ENCODE measurements at regions not wholly inside any gene's neighbourhood (a gene's known extent, or its start where the extent isn't known, plus 50 kb on each side); places are given as distances from the start of the nearest gene placed in this dataset.
"Not testable (repeated sequence)": the region's sequence is repeated elsewhere in the genome, so short reads cannot be mapped to it uniquely, and the experiment has no call there.

GRCh38 chr2:147456779-147457178 lies 388.1 kb upstream of the ACVR2A start:
- no peak for FAIRE-seq

GRCh38 chr2:147451902-147452515 lies 392.8 kb upstream of the ACVR2A start:
- FAIRE-seq, result no peak

DNA sequence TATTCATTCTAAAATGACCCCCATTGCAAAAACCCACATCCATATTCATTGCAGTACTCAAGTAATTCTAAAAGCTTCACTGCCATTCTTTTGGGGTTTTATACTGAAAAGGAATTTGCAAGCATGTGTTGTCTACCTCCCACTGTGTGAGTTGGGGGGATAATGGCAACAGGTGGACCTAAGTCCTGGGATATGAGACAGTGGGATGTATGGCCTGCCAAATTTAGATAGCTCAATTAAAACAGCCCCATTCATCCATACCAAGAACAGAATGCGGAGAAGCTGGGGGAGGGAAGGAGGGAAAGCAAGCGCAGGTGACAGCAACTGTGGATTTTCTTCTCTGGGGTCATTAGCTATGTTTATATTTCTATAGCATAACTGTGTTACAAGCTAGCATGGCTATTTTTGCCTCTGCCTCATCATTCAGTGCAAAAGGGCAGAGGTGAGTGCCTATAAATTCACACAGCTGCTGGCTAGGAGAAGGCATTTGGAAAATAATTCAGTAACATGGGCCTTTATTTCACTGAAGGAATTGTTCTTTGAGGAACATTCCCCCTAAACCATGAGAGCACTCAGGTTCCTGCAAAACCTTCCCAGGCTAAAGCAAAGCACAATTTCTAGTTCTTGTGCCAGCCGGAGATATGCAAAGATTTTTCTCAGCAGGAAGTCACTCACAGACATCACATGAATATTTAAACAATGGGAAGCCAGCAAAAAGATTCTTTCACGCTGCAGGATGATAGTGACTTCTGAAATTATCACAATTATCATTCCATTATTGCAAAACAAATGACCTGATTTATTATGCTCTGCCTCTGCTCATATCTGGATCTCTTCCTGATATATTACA lies 393.9 kb upstream of the ACVR2A start:
- FAIRE-seq, result no peak

- no peak for FAIRE-seq
Observed at GRCh38 chr2:147449323-147449991, 395.4 kb upstream of the ACVR2A start.

DNA sequence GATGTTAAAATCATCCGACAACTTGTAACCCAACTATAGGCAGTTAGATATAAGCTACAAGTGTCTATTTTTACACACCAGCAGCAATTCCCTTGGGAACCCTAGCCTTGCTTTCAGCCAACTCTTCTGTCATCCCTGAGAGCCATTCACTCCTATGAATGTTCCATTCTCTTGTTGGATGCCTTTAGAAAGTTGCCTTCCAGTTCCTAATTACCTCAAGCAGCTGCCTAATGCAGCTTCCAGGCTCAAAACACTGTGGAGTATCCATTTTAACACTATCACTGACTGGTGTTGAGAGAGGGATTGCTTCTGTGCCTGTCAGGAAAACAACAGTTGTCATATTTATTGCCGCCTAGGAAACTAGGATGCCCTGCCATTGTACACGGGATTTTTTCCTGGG lies 402.0 kb upstream of the ACVR2A start:
- FAIRE-seq, result no peak

DNA sequence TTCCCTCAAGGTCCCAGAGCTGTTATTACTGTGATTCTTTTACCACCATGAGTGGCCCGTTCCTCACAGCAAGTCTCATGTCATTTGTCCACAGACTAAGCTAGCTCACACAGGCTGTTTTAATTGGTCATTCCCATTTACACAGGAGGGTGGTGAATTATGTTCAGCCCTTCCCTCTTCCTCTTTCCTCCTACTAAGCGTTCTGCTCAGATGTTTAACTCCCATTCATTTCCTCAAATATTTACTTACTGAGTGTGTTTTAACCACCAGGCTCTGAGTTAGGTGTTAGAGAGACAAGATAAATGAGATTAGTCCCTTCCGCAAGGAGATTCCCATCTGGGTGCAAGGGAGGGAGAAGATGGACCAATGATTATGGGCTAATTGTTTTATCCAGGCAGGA lies 403.6 kb upstream of the ACVR2A start:
- no peak for FAIRE-seq

DNA sequence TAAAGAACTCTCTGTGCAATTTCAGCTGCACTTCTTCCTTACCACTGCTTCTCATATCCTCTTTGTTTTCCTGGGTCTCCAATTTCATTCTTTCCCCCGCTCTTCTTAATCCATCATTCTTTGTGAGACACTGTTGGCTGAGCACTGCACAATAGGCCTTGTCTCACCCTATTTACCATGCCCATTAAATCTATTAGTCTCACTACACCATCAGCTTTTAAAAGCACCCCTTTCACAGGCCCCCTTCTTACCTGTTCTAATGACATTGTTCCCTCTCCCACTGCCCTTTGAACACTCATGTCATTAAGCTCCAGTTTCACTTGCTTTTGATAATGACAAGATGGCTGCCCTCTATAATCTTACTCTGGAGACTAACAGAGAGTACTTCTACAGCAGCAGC lies 404.1 kb upstream of the ACVR2A start:
- FAIRE-seq, result no peak

DNA sequence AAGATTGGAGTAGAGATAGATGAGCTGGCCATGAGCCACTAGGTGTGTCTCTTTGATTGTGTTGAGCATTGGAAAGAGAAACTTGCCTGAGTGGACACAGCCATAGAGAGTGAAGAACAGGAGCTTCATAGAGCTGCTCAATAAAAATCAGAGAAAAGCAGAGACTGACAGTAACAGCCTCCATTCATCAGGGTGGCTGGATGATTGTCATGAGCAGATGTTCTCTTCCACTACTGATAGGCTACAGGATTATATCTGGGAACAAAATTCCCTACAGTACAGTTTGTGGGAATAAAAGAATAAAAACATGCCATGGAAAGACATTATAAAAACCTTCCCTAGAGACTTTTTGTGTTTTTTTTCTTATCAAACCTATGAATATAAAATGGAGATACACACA lies 404.8 kb upstream of the ACVR2A start:
- no peak for FAIRE-seq

DNA sequence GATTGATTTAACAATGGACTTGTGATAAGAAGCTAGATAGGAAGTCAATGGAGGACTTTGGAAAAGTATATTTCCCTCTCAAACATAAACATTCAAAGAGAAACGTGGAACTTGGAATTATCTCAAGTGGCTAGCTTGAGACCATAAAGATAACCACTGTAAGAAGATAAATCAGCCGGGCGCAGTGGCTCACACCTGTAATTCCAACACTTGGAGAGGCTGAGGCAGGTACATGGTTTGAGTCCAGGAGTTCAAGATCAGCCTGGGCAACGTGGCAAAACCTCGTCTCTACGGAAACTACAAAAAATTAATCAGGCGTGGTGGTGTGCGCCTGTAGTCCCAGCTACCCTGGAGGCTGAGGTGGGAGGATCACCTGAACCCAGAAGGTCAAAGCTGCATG lies 405.9 kb upstream of the ACVR2A start:
- no peak for FAIRE-seq

- FAIRE-seq, result no peak
Observed at GRCh38 chr2:147433822-147434221, 411.0 kb upstream of the ACVR2A start.

GRCh38 chr2:147430408-147430807 lies 414.4 kb upstream of the ACVR2A start:
- no peak for FAIRE-seq

GRCh38 chr2:147428120-147428747 lies 416.6 kb upstream of the ACVR2A start:
- FAIRE-seq, result no peak

DNA sequence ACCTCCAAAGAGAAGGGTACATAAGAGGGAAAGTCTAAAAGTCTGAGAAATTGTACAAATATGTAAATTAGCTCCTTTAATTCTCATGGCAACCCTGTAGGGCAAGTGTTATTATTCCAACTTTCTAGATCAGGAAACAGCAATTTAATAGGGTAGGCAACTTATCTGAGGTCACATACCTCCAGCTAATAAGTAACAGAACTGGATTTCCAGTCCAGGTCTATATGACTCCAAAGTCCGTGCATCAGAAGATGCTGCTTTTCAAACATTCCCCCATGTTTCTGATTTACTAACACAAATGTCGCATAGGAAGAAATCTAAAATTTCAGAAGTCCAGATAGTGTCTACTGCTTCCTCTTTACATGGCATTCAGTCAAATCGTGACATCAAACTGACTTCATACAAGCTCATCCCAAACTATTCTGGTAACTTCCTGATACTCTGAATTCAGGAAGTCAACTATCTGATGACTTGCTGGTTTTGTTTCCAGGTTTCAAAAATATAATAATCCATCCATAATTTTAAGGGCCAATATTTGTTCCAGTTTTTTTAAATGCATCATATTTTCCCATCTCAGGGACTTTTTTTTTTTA lies 419.3 kb upstream of the ACVR2A start:
- no peak for FAIRE-seq

DNA sequence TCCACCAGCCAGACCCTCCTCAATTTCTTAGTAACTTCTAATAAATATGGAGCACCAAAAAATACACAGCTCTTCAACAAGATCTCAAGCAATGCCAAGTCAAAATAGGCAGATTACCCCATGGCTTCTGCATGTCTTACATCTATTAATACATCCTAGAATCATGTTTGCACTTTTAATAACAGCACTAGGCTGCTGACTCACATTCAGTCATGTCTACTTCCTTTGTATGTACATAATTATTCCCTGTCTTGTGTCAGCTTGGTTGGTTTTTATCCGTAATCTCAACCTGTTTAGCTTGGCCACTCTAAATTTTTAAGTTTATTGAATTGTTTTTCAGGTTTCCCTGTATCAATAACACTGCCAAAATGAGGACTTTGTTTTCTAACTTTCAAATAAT lies 420.1 kb upstream of the ACVR2A start:
- no peak for FAIRE-seq

- no peak for FAIRE-seq
Observed at GRCh38 chr2:147420947-147421675, 423.7 kb upstream of the ACVR2A start.

DNA sequence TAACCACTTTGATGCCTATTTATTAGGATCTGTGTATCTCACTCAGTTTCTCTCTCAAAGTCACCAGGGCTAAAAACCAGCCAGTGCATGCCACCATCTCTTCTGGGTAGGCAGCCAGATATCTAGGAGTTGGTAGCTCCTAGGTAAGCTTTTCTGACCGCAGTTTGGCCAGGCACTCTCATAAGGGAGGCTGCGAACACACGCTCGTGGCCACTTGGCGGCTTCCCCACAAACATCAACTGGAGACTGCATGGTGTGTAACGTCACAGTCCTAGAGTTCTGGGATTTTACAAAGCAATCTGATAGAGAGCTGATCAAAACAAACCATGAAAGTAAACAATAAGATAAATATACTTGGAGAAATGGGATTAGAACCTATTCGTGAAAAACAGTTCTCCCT lies 424.3 kb upstream of the ACVR2A start:
- FAIRE-seq, result no peak

DNA sequence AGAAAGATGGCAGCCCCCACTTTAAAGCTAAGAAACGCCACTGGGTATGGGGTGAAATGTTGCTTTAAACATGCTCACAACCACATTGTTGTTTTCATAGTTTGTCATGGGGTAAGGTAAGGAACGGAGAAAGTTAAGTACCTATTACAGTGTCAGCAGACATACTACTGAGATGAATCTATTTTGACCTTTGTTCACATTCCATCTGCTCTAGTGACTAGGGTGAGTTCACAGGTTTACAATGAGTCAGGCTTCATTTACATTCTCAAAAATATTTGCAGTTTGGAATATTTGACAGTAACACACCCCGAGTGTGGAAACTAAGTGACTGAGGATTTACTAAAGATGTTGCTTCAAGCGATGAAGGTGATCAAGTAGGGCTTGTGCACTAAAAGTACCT lies 428.7 kb upstream of the ACVR2A start:
- no peak for FAIRE-seq

GRCh38 chr2:147414656-147415055 lies 430.2 kb upstream of the ACVR2A start:
- not testable (repeated sequence) for FAIRE-seq

DNA sequence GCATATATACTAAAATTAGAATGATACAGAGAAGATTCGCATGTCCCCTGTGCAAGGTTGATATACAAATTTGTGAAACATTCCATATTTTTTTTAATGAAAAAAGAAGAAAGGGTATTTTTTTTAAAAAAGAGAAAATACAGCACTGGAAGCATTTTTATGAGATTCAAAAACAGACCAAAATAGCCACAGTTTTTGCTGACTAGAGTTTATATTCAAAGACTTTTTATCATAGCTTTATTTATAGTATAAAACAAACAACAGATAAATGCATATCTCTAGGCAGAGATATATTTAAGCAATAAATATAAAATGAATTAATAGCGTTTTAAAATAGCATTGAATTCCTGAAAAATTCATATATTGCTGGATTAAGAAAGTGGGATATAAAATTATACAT lies 436.5 kb upstream of the ACVR2A start:
- no peak for FAIRE-seq

DNA sequence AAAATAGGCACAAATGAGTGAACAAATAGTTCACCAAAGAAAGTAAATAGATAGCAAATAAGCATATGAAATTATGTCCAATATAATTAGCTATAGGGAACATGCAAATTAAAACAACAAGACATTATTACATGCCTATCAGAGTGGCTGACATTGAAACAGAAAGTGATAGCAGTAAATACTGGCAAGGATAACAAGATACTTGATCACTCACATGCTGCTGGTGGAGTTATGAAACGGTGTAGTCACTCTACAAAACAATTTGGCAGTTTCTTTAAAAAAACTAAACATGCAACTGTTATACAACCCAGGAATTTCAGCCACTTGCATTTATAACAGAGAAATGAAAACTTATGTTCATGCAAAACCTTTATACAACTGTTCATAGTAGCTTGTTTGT lies 439.2 kb upstream of the ACVR2A start:
- FAIRE-seq, result no peak

DNA sequence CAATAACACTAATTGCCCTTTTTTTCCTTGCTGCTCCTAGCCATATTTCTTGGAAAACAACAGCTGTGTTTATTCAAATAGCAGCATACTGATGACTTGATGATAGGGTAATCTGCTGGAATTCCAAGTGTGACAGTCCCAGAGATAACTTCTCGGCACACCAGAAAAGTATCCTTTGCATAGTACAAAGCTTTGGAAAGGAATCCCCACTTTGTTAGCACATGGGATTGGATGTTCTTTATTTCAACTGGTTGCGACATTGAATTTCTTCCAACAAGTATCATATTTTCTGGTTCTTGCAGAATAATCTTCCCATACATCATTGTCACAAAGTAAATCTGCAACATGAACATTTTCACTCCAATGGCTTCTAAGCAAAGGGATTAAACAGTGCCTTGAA lies 445.8 kb upstream of the ACVR2A start:
- FAIRE-seq, result no peak

DNA sequence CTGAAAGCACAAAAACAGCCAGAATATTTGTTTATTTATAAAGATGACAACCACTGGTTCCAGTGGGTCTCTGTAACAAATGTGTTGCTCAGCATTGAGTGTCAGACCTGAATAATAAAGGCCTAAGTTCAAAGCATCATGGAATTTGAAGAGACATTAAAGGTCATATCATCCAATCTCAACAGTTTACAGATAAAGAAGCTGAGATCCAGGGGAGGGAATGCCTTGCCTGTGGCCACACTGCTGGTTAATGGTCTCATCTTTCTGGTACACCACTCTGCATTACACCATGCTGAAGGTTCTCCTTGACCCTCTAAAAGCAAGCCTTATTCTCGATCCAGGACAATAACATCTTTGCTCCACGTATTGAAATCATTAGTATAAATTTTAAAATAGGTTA lies 446.5 kb upstream of the ACVR2A start:
- FAIRE-seq, result no peak

DNA sequence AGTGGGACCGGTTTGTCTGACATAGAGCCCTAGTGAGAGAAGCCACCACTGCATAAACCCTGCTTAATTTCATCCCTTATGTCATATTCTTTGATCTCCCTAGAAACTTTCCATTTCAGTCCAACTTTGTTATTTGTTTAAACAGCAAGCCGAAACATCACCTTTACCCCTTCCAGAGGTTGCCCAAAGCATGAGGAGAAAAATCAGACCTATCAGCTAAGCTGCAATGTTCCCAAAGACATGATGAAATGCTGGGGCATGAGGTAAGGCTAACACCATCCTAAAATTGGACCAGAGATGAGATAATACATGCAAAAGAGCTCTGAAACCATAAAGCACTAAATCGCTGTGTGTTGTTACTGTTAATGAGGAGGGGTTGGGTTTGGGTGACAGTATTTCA lies 447.9 kb upstream of the ACVR2A start:
- FAIRE-seq, result no peak

All from TTC549 (cell line).